Fibroblast of lung (primary cell): ENCODE measurements at regions not wholly inside any gene's neighbourhood (a gene's known extent, or its start where the extent isn't known, plus 50 kb on each side); places are given as distances from the start of the nearest gene placed in this dataset.
A peak's percentile ranks its signal among the peaks of the same experiment; 100 is the strongest.

Source experiments
- DNase-seq, 2 donors: peaks; one replicate each; pipeline versions ENCODE4 v3.0.0 to v3.0.0-alpha.2; 2010; ENCODE audit warnings: low read depth in 2 of 2
- H2AFZ ChIP-seq: 2 replicates; pipeline ENCODE4 v1.5.1; 2012; ENCODE audit warnings: low read length, control low read depth, inconsistent platforms
- H3K27ac ChIP-seq: 2 replicates; pipeline ENCODE4 v1.5.1; 2011; ENCODE audit warnings: low read length, control low read depth; ENCODE audit not compliant: insufficient read depth
- H3K27me3 ChIP-seq: 2 replicates; pipeline ENCODE4 v1.5.1; 2011; ENCODE audit warnings: mild to moderate bottlenecking, low read length; ENCODE audit not compliant: control insufficient read depth, insufficient read depth
- H3K36me3 ChIP-seq: 2 replicates; pipeline ENCODE4 v1.5.1; 2011; ENCODE audit warnings: low read length; ENCODE audit not compliant: control insufficient read depth, insufficient read depth
- H3K4me1 ChIP-seq: 2 replicates; pipeline ENCODE4 v1.5.1; 2011; ENCODE audit warnings: low read length; ENCODE audit not compliant: control insufficient read depth, insufficient read depth; ENCODE audit errors: extremely low read depth
- H3K4me2 ChIP-seq: 2 replicates; pipeline ENCODE4 v1.5.1; 2011; ENCODE audit warnings: low read length, control low read depth; ENCODE audit not compliant: insufficient read depth; ENCODE audit errors: extremely low read depth
- H3K4me3 ChIP-seq, 4 experiments: fragments of 200-600 bp in 1 of 4; sonication (generic) in 1 of 4; replicated peaks in 1 of 4; 2 replicates each; pipeline ENCODE4 v1.5.1; 2011 to 2016; ENCODE audit warnings: low read length in 4 of 4, low read depth in 3 of 4, mild to moderate bottlenecking in 3 of 4, control low read depth in 2 of 4, inconsistent platforms in 1 of 4, mixed read lengths in 1 of 4; ENCODE audit not compliant: insufficient read depth in 1 of 4; ENCODE audit errors: control extremely low read depth in 1 of 4
- H3K79me2 ChIP-seq: 2 replicates; pipeline ENCODE4 v1.5.1; 2012; ENCODE audit warnings: mild to moderate bottlenecking, low read length, inconsistent platforms; ENCODE audit not compliant: control insufficient read depth, insufficient read depth
- H3K9ac ChIP-seq: 2 replicates; pipeline ENCODE4 v1.5.1; 2011; ENCODE audit warnings: mild to moderate bottlenecking, low read length, control low read depth; ENCODE audit not compliant: insufficient read depth
- H3K9me3 ChIP-seq: 2 replicates; pipeline ENCODE4 v1.5.1; 2012; ENCODE audit warnings: low read depth, low read length; ENCODE audit not compliant: control insufficient read depth, insufficient read depth
- H4K20me1 ChIP-seq: 2 replicates; pipeline ENCODE4 v1.5.1; 2011; ENCODE audit warnings: low read length; ENCODE audit not compliant: control insufficient read depth, insufficient read depth; ENCODE audit errors: extremely low read depth
- EZH2 ChIP-seq: IDR thresholded peaks from 2 replicates; pipeline ENCODE4 v1.5.1; 2012; ENCODE audit warnings: low read length, control low read depth, mild to moderate bottlenecking; ENCODE audit errors: missing control alignments
- TF ChIP-seq, protein P1 (sequence below), 2 donors: IDR thresholded peaks in 1 of 2; conservative IDR thresholded peaks in 1 of 2; 1 replicate in 1 of 2; 2 replicates in 1 of 2; pipeline ENCODE4 v1.5.1; 2011 to 2012; ENCODE audit warnings: low read length in 2 of 2, control low read depth in 1 of 2, inconsistent platforms in 1 of 2, low read depth in 1 of 2, mild to moderate bottlenecking in 1 of 2

DNA sequence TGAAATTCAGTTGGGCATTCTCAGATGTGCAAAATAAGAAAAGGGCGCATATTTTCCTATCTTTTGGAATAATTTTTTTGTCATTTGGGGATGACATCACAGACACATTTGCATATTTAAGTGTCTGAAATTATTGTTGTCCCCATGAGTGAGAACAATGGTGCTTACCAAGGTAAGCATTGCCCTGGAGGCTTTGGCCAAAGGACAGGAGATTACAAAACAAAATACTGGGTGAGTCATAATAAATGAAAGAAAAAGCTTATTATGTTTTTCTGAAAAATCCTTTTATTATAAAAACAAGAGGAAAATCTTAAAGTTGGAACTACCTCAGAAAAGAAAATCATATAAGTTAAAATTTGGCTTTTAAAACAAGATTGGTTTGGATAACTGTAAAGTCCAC, 254.9 kb downstream of the BTG1 start:
- Histone ChIP-seq H3K79me2 (no peaks in the 10 kb centered on the region), H3K4me3 (no peak overlapping the region), H3K4me2 (no peak overlapping the region), H3K9me3 (no peaks in the 10 kb centered on the region), H4K20me1 (no peaks in the 10 kb centered on the region), H2AFZ (no peak overlapping the region), H3K27me3 (no peaks in the 10 kb centered on the region), H3K9ac (no peak overlapping the region), H3K36me3 (no peaks in the 10 kb centered on the region), H3K4me1 (no peaks in the 10 kb centered on the region), H3K27ac (no peak overlapping the region)
- DNase-seq: peak in 1 of 2 donors; percentile 16
- no peak for TF ChIP-seq EZH2
- TF ChIP-seq, protein P1, sequence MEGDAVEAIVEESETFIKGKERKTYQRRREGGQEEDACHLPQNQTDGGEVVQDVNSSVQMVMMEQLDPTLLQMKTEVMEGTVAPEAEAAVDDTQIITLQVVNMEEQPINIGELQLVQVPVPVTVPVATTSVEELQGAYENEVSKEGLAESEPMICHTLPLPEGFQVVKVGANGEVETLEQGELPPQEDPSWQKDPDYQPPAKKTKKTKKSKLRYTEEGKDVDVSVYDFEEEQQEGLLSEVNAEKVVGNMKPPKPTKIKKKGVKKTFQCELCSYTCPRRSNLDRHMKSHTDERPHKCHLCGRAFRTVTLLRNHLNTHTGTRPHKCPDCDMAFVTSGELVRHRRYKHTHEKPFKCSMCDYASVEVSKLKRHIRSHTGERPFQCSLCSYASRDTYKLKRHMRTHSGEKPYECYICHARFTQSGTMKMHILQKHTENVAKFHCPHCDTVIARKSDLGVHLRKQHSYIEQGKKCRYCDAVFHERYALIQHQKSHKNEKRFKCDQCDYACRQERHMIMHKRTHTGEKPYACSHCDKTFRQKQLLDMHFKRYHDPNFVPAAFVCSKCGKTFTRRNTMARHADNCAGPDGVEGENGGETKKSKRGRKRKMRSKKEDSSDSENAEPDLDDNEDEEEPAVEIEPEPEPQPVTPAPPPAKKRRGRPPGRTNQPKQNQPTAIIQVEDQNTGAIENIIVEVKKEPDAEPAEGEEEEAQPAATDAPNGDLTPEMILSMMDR (conservative IDR thresholded peaks at IDR 0.05 in 1 of 2, IDR thresholded peaks at IDR 0.05 in 1 of 2; ENCODE audit: low read depth in 1 of 2, low read length in 2 of 2): no peak

DNA sequence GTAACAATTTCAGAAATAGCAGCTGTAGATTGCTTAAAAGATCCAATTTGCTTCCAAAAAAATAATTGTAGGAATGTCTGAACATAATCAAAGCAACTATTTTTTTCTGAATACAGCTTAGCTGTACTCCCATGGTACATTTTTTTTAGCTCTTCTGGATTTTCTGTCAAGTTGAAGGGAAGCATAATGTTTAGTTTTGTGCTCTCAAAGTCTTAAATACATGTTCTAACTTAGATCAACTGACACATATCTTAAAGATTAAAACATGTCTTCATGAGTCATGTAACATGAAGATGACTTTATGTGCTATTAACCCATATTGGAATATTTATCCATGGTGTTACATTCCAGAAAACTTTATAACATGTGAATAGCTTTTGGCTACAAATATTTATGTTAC, 255.7 kb downstream of the BTG1 start:
- Histone ChIP-seq H3K27ac (no peak overlapping the region), H3K4me2 (no peak overlapping the region), H3K36me3 (no peaks in the 10 kb centered on the region)

DNA sequence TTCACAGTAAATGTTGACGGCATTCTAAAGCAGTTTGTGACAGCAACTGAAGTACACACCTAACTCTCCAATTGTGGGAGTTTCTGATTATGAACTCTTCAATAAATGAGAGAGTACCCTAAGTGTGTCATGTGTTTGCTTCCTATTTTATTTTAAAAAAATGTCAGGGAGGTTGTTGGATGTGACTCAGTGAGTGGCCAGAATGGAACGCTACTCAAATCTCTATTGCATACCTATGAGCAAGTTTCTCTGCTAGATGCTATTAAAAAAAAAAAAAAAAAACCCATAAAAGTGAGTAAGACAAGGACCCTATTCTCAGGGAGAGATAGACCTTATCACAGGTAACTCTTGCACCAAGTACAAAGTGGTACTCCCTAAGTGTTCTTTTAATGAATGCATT, 256.6 kb downstream of the BTG1 start:
- H3K4me2 ChIP-seq: no peak overlapping the region
- no peak overlapping the region for H3K27ac ChIP-seq
- no peaks in the 10 kb centered on the region for H3K36me3 ChIP-seq
- H3K9me3 ChIP-seq: no peaks in the 10 kb centered on the region
- no peaks in the 10 kb centered on the region for H3K79me2 ChIP-seq
- H3K9ac ChIP-seq: no peak overlapping the region
- H3K27me3 ChIP-seq: no peaks in the 10 kb centered on the region
- H3K4me1 ChIP-seq: no peaks in the 10 kb centered on the region
- TF ChIP-seq EZH2: no peak
- TF ChIP-seq, protein P1 (conservative IDR thresholded peaks at IDR 0.05 in 1 of 2, IDR thresholded peaks at IDR 0.05 in 1 of 2; ENCODE audit: low read depth in 1 of 2, low read length in 2 of 2): no peak
- DNase-seq: no peak
- no peak overlapping the region for H3K4me3 ChIP-seq
- H2AFZ ChIP-seq: no peak overlapping the region
- H4K20me1 ChIP-seq: no peaks in the 10 kb centered on the region

More for the DNA sequence above, 255.7 kb downstream of the BTG1 start:
- Histone ChIP-seq H3K79me2 (no peaks in the 10 kb centered on the region), H3K9me3 (no peaks in the 10 kb centered on the region), H4K20me1 (no peaks in the 10 kb centered on the region), H3K4me3 (no peak overlapping the region), H3K4me1 (no peaks in the 10 kb centered on the region), H3K9ac (no peak overlapping the region), H2AFZ (no peak overlapping the region), H3K27me3 (no peaks in the 10 kb centered on the region)
- TF ChIP-seq, protein P1 (conservative IDR thresholded peaks at IDR 0.05 in 1 of 2, IDR thresholded peaks at IDR 0.05 in 1 of 2; ENCODE audit: low read depth in 1 of 2, low read length in 2 of 2): no peak
- TF ChIP-seq EZH2: no peak
- peak in 1 of 2 donors; percentile 17 for DNase-seq
